Naive thymus-derived CD4-positive, alpha-beta T cell (primary cell): ENCODE measurements at regions not wholly inside any gene's neighbourhood (a gene's known extent, or its start where the extent isn't known, plus 50 kb on each side); places are given as distances from the start of the nearest gene placed in this dataset.
A peak's percentile ranks its signal among the peaks of the same experiment; 100 is the strongest.

Experiments
- ATAC-seq: fragments of 150-1000 bp; cut with Tn5 transposase; 2 replicates; pipeline ENCODE4 v1.10.0; 2021; ENCODE audit warnings: mild to moderate bottlenecking, moderate library complexity
- CTCF ChIA-PET: fragments of 350-600 bp; sonication (Branson Sonifier 250); formaldehyde crosslinking; loops from one replicate; lab custom pipeline; 2021; ENCODE audit warnings: antibody characterized with exemption; lab: Charles Lee
- POLR2A ChIA-PET: fragments of 350-600 bp; sonication (Branson Sonifier 250); formaldehyde crosslinking; loops from one replicate; lab custom pipeline; 2021; ENCODE audit warnings: antibody characterized with exemption, inconsistent platforms; lab: Charles Lee
- DNase-seq, 9 donors: peaks; one replicate each; pipeline versions ENCODE4 v3.0.0 to v3.0.0-alpha.2; 2020 to 2022; ENCODE audit warnings: mixed read lengths in 1 of 9
- H3K27ac ChIP-seq: one replicate; pipeline ENCODE4 v1.7.0; 2013; ENCODE audit warnings: mild to moderate bottlenecking, low read depth, low read length, moderate library complexity
- H3K27me3 ChIP-seq, 2 donors: one replicate each; pipeline ENCODE4 v1.7.0; 2013; ENCODE audit warnings: low read length in 2 of 2, mild to moderate bottlenecking in 2 of 2, moderate library complexity in 2 of 2; ENCODE audit not compliant: control insufficient read depth in 2 of 2, insufficient read depth in 2 of 2
- H3K36me3 ChIP-seq, 3 experiments: 1 replicate in 2 of 3; 2 replicates in 1 of 3; pipeline ENCODE4 v1.7.0; 2013; ENCODE audit warnings: low read length in 3 of 3, mild to moderate bottlenecking in 3 of 3, moderate library complexity in 1 of 3; ENCODE audit not compliant: insufficient read depth in 3 of 3, control insufficient read depth in 2 of 3
- H3K4me1 ChIP-seq, 2 donors: one replicate each; pipeline ENCODE4 v1.7.0; 2013; ENCODE audit warnings: low read length in 2 of 2, mild to moderate bottlenecking in 2 of 2, moderate library complexity in 1 of 2; ENCODE audit not compliant: control insufficient read depth in 2 of 2, insufficient read depth in 2 of 2
- H3K4me3 ChIP-seq: 2 replicates; pipeline ENCODE4 v1.7.0; 2013; ENCODE audit warnings: mild to moderate bottlenecking, low read length
- H3K9me3 ChIP-seq, 3 experiments: 1 replicate in 2 of 3; 2 replicates in 1 of 3; pipeline ENCODE4 v1.7.0; 2013; ENCODE audit warnings: low read length in 3 of 3; ENCODE audit not compliant: control insufficient read depth in 2 of 3
- H3K27ac Mint-ChIP-seq, 9 donors: one replicate each; pipeline ENCODE4 v1.8.0; 2020 to 2022; ENCODE audit warnings: mixed read lengths in 9 of 9, mild to moderate bottlenecking in 8 of 9, moderate library complexity in 5 of 9, inconsistent platforms in 2 of 9
- H3K27me3 Mint-ChIP-seq, 5 donors: one replicate each; pipeline ENCODE4 v1.8.0; 2021 to 2022; ENCODE audit warnings: mixed read lengths in 5 of 5, mild to moderate bottlenecking in 1 of 5
- H3K36me3 Mint-ChIP-seq, 5 donors: one replicate each; pipeline ENCODE4 v1.8.0; 2020 to 2022; ENCODE audit warnings: mixed read lengths in 5 of 5, mild to moderate bottlenecking in 3 of 5, inconsistent platforms in 1 of 5
- H3K4me1 Mint-ChIP-seq, 7 donors: one replicate each; pipeline ENCODE4 v1.8.0; 2020 to 2022; ENCODE audit warnings: mixed read lengths in 7 of 7, mild to moderate bottlenecking in 3 of 7, inconsistent platforms in 1 of 7
- H3K4me3 Mint-ChIP-seq, 10 donors: one replicate each; pipeline ENCODE4 v1.8.0; 2020 to 2022; ENCODE audit warnings: mild to moderate bottlenecking in 10 of 10, mixed read lengths in 10 of 10, moderate library complexity in 6 of 10, inconsistent platforms in 2 of 10
- H3K9me3 Mint-ChIP-seq, 11 donors: one replicate each; pipeline ENCODE4 v1.8.0; 2020 to 2022; ENCODE audit warnings: mixed read lengths in 11 of 11, mild to moderate bottlenecking in 4 of 11, inconsistent platforms in 1 of 11, moderate library complexity in 1 of 11
- intact Hi-C, 2 donors: fragments of 100-400 bp; cut with micrococcal nuclease; formaldehyde crosslinking; loops; one replicate each; pipeline ENCODE4 v1.15.1; 2023

DNA sequence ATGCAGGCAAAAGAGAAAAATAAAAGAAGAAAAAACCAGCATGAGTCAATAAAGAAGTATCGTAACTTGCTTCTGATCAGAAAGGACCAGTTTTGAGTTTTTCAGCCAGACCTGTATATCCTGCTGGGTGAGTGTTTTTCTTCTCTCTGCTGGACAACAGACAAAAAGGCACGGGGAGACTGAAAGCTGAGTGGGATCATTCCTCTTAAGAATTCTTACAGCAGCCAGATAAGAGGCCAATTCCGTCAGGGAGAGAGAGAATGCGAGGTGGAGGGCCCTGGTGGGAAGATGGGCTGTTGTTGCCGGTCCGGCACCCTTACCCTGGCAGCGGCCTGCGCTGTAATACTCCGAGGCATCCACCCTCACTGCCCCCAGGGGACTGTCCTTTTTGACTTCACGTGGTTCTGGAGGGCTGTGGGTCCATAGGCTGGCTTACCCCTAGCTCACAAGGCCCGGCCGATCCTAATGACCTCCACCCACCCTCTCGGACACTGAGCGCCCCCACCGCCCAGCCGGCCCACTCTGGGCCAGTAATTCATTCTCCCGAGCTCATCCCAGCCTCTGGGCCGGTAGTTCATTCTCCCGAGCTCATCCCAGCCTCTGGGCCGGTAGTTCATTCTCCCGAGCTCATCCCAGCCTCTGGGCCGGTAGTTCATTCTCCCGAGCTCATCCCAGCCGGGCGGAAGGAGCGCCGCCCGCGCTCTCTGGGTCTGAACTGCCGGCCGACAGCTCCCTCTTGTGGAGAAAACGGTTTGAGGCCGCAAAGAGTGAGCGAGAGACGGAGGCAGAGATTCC lies 118.3 kb upstream of the SIRPA start:
- H3K27me3 Mint-ChIP-seq, result peaks cover 7 to 11% (median 8%) of the 10 kb centered on the region in 5 donors
- Histone ChIP-seq H3K4me3 (peak overlapping the region; percentile 77), H3K36me3 (no peaks in the 10 kb centered on the region), H3K4me1 (no peaks in the 10 kb centered on the region), H3K27me3 (no peaks in the 10 kb centered on the region), H3K27ac (peak overlapping the region; percentile 50), H3K9me3 (no peaks in the 10 kb centered on the region)
- peaks cover 0 to 4% (median 0%) of the 10 kb centered on the region in 5 donors for H3K36me3 Mint-ChIP-seq
- ATAC-seq (peak; percentile 95), DNase-seq (peak; percentile 58 to 86 (median 74))
- POLR2A ChIA-PET, result interaction anchor here (0.6 kb wide), 1 partner anchor 39 kb away, joined by 3 read pairs; no protein-coding TSS in a partner anchor
- CTCF ChIA-PET, result interaction anchor here (0.6 to 4.2 kb wide), 22 partner anchors 9 to 395 kb away, joined by 3 to 38 read pairs (median 4); no protein-coding TSS in a partner anchor
- intact Hi-C loops, result loop anchor here (1.0 to 5.0 kb wide), 12 partner anchors 13 to 465 kb away; partner anchors contain the start of genes NSFL1C (in 1 of the 2) and SIRPG (in 1 of the 2)
- peak overlapping the region; percentile 68 to 94 (median 85) for H3K4me3 Mint-ChIP-seq
- peaks cover 0 to 2% (median 0%) of the 10 kb centered on the region in 11 donors for H3K9me3 Mint-ChIP-seq
- peaks cover 12 to 17% (median 16%) of the 10 kb centered on the region in 7 donors for H3K4me1 Mint-ChIP-seq
- H3K27ac Mint-ChIP-seq, result peak overlapping the region in 5 of 9 donors; percentile 9 to 66 (median 62)

DNA sequence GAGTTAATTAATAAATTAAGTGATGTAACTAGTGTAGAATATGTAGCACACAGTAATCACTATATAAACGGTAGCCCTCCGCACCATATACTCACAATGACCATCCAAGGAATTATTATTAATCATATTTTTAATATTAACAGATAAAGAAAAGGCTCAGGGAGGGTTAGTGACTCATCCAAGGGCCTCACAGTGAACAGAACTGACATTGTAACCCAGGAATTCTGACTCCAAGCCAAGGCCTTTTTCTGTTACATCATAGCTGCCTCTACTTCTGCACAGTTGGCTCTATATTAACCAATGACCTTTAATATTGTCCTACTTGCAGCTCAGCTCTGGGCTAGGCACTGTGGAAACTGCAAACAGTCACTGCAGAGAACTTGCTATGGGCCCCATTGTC lies 117.5 kb upstream of the SIRPG start:
- DNase-seq (no peak), ATAC-seq (no peak)
- no peaks in the 10 kb centered on the region for H3K27me3 ChIP-seq
- Mint-ChIP-seq H3K27ac (no peak overlapping the region), H3K36me3 (peaks cover 0 to 4% (median 0%) of the 10 kb centered on the region in 5 donors), H3K4me3 (no peak overlapping the region), H3K27me3 (peaks cover 2 to 12% (median 3%) of the 10 kb centered on the region in 5 donors), H3K4me1 (peaks cover 12 to 17% (median 16%) of the 10 kb centered on the region in 7 donors), H3K9me3 (peaks cover 0 to 2% (median 0%) of the 10 kb centered on the region in 11 donors)
- H3K4me3 ChIP-seq, result no peak overlapping the region
- POLR2A ChIA-PET, result no interaction called here
- H3K9me3 ChIP-seq, result no peaks in the 10 kb centered on the region
- H3K27ac ChIP-seq, result no peak overlapping the region
- no peaks in the 10 kb centered on the region for H3K36me3 ChIP-seq
- intact Hi-C loops, result loop anchor here in 1 of 2 donors (5.0 kb wide), 2 partner anchors 118 to 463 kb away; partner anchors contain the start of gene SIRPG
- H3K4me1 ChIP-seq, result no peaks in the 10 kb centered on the region
- CTCF ChIA-PET, result interaction anchor here (4.2 kb wide), 1 partner anchor 10 kb away, joined by 38 read pairs; no protein-coding TSS in a partner anchor

DNA sequence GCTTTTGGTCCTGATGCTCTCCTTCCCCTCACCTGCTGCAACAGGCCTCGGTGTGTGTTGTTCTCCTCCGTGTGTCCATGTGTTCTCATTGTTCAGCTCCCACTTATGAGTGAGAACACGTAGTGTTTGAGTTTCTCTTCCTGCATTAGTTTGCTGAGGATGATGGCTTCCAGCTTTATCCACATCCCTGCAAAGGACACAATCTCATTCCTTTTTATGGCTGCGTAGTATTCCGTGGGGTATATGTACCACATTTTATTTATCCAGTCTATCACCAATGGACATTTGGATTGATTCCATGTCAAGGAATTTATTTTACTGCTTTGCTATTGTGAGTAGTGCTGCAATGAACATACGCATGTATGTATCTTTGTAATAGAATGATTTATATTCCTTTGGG lies 116.9 kb upstream of the SIRPG start:
- POLR2A ChIA-PET, result no interaction called here
- H3K36me3 Mint-ChIP-seq, result peaks cover 0 to 4% (median 0%) of the 10 kb centered on the region in 5 donors
- peaks cover 12 to 17% (median 16%) of the 10 kb centered on the region in 7 donors for H3K4me1 Mint-ChIP-seq
- no peaks in the 10 kb centered on the region for H3K36me3 ChIP-seq
- no peak overlapping the region for H3K4me3 Mint-ChIP-seq
- no peak overlapping the region for H3K27ac ChIP-seq
- H3K9me3 Mint-ChIP-seq, result peaks cover 0 to 2% (median 0%) of the 10 kb centered on the region in 11 donors
- ATAC-seq (no peak), DNase-seq (no peak)
- no peaks in the 10 kb centered on the region for H3K27me3 ChIP-seq
- no peak overlapping the region for H3K27ac Mint-ChIP-seq
- no peaks in the 10 kb centered on the region for H3K4me1 ChIP-seq
- CTCF ChIA-PET, result interaction anchor here (4.2 kb wide), 1 partner anchor 9 kb away, joined by 38 read pairs; no protein-coding TSS in a partner anchor
- no peak overlapping the region for H3K4me3 ChIP-seq
- no peaks in the 10 kb centered on the region for H3K9me3 ChIP-seq
- H3K27me3 Mint-ChIP-seq, result peaks cover 0 to 12% (median 0%) of the 10 kb centered on the region in 5 donors
- intact Hi-C loops, result no loop called here

DNA sequence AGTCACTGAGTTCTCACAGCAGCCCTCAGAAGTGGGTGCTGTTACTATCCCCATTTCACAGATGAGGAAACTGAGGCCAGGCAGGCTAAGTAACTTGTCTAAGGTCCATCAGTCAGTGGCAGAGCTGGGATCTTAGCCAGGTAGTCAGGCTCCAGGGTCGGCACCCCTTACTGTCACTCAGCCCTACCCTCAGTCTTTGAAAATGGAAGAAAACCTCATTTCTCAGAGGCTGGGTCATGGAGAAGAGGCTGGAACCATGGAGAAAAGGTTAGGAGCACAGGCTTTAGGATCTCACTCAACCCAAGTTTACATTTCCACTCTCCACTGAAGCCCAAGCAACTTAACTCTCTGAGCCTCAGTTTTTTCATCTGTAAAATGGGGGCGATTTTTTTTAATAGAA lies 116.2 kb upstream of the SIRPG start:
- Mint-ChIP-seq H3K4me1 (peaks cover 12 to 17% (median 16%) of the 10 kb centered on the region in 7 donors), H3K4me3 (no peak overlapping the region), H3K9me3 (peaks cover 0 to 2% (median 0%) of the 10 kb centered on the region in 11 donors), H3K27ac (no peak overlapping the region), H3K36me3 (peaks cover 0 to 4% (median 0%) of the 10 kb centered on the region in 5 donors), H3K27me3 (peaks cover 0 to 13% (median 0%) of the 10 kb centered on the region in 5 donors)
- Histone ChIP-seq H3K4me3 (no peak overlapping the region), H3K27ac (no peak overlapping the region), H3K27me3 (no peaks in the 10 kb centered on the region), H3K4me1 (no peaks in the 10 kb centered on the region), H3K36me3 (no peaks in the 10 kb centered on the region), H3K9me3 (no peaks in the 10 kb centered on the region)
- DNase-seq (no peak), ATAC-seq (no peak)
- CTCF ChIA-PET, result no interaction called here
- POLR2A ChIA-PET, result no interaction called here
- intact Hi-C loops, result no loop called here

DNA sequence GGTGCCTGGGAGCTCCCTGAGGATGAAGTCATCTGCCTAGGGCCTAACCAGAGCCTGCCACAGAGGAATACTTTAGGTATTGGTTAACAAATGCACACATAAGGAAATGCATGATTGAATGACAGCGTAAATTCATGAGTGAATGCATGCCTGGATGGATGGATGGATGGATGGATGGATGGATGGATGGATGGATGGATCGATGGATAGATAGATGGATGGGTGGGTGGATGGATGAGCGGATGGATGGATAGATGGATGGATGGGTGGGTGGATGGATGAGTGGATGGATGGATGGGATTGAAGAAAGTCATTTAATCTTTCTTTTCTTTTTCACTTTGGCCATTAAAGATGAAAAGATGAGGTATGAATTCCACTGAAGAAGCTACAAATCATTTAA lies 111.9 kb upstream of the SIRPG start:
- CTCF ChIA-PET, result no interaction called here
- Histone ChIP-seq H3K9me3 (no peaks in the 10 kb centered on the region), H3K4me1 (no peaks in the 10 kb centered on the region), H3K4me3 (no peak overlapping the region), H3K27ac (no peak overlapping the region), H3K36me3 (no peaks in the 10 kb centered on the region), H3K27me3 (no peaks in the 10 kb centered on the region)
- ATAC-seq (no peak), DNase-seq (no peak)
- Mint-ChIP-seq H3K9me3 (peaks cover 0 to 2% (median 0%) of the 10 kb centered on the region in 11 donors), H3K36me3 (peaks cover 0 to 2% (median 0%) of the 10 kb centered on the region in 5 donors), H3K27me3 (peaks cover 0 to 20% (median 0%) of the 10 kb centered on the region in 5 donors), H3K4me1 (peaks cover 0 to 2% (median 0%) of the 10 kb centered on the region in 7 donors), H3K27ac (peak overlapping the region in 1 of 9 donors; percentile 14), H3K4me3 (no peak overlapping the region)
- intact Hi-C loops, result no loop called here
- POLR2A ChIA-PET, result interaction anchor here (0.6 kb wide), 1 partner anchor 255 kb away, joined by 4 read pairs; no protein-coding TSS in a partner anchor

DNA sequence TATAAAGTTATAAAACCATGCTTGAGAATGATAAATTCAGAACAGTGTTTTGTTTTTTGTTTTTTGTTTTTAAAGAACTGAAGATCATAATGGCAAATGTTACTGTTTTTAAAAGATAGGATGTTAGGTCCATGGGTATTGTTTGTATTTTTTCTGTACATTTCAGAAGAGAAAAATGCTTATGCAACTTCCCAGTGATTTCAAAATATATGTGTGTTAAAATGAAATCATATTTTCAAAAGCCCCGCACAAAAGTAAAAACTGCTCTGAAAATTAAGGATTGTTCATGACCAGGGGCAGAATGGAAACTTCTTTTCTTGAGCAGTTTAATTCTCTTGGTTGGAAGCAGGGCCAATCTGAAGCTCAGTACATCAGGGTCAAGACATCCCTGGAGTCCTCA lies 109.2 kb upstream of the SIRPG start:
- peaks cover 0 to 5% (median 0%) of the 10 kb centered on the region in 7 donors for H3K4me1 Mint-ChIP-seq
- no peak for ATAC-seq
- intact Hi-C loops, result no loop called here
- no peak overlapping the region for H3K27ac ChIP-seq
- no peaks in the 10 kb centered on the region for H3K9me3 Mint-ChIP-seq
- CTCF ChIA-PET, result interaction anchor here (4.1 kb wide), 1 partner anchor 10 kb away, joined by 38 read pairs; no protein-coding TSS in a partner anchor
- H3K4me1 ChIP-seq, result no peaks in the 10 kb centered on the region
- no peak overlapping the region for H3K4me3 ChIP-seq
- H3K36me3 Mint-ChIP-seq, result no peaks in the 10 kb centered on the region
- H3K4me3 Mint-ChIP-seq, result no peak overlapping the region
- no peaks in the 10 kb centered on the region for H3K27me3 ChIP-seq
- peaks cover 0 to 21% (median 0%) of the 10 kb centered on the region in 5 donors for H3K27me3 Mint-ChIP-seq
- H3K9me3 ChIP-seq, result no peaks in the 10 kb centered on the region
- POLR2A ChIA-PET, result no interaction called here
- H3K27ac Mint-ChIP-seq, result no peak overlapping the region
- no peak for DNase-seq
- no peaks in the 10 kb centered on the region for H3K36me3 ChIP-seq
